C4-2B (cell line): ENCODE measurements at regions not wholly inside any gene's neighbourhood (a gene's known extent, or its start where the extent isn't known, plus 50 kb on each side); places are given as distances from the start of the nearest gene placed in this dataset.

ENCODE experiments used
- ZFX ChIP-seq: fragments of 450-650 bp; IDR thresholded peaks from 2 replicates; pipeline ENCODE4 v1.6.1; 2017
- TF ChIP-seq, protein P1 (sequence below): fragments of 450-650 bp; conservative IDR thresholded peaks from 2 replicates; pipeline ENCODE4 v1.5.1; 2017; ENCODE audit warnings: mild to moderate bottlenecking

DNA sequence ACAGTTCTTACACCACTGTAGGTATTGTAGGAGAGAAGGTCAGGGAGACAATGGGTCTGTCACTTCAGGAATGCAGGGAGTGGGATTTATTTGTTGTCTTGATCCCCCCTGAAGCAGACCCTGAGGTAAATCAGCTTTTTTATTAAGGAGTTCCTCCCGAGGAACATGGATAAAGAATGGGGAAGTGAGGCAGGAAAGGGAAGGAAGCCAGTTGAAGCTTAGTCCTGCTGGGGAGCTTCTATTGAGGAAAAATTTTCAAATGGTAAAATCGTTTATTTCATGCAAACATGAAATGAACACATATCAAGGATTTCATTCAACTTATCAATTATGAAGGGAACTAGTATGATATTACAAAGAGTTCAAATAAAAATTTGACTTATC is 318.6 kb upstream of the PIK3R1 start:
- TF ChIP-seq, protein P1, sequence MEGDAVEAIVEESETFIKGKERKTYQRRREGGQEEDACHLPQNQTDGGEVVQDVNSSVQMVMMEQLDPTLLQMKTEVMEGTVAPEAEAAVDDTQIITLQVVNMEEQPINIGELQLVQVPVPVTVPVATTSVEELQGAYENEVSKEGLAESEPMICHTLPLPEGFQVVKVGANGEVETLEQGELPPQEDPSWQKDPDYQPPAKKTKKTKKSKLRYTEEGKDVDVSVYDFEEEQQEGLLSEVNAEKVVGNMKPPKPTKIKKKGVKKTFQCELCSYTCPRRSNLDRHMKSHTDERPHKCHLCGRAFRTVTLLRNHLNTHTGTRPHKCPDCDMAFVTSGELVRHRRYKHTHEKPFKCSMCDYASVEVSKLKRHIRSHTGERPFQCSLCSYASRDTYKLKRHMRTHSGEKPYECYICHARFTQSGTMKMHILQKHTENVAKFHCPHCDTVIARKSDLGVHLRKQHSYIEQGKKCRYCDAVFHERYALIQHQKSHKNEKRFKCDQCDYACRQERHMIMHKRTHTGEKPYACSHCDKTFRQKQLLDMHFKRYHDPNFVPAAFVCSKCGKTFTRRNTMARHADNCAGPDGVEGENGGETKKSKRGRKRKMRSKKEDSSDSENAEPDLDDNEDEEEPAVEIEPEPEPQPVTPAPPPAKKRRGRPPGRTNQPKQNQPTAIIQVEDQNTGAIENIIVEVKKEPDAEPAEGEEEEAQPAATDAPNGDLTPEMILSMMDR, result no peak
- no peak for TF ChIP-seq ZFX
